ENCODE measurements at regions not wholly inside any gene's neighbourhood (a gene's known extent, or its start where the extent isn't known, plus 50 kb on each side); places are given as distances from the start of the nearest gene placed in this dataset.

DNA sequence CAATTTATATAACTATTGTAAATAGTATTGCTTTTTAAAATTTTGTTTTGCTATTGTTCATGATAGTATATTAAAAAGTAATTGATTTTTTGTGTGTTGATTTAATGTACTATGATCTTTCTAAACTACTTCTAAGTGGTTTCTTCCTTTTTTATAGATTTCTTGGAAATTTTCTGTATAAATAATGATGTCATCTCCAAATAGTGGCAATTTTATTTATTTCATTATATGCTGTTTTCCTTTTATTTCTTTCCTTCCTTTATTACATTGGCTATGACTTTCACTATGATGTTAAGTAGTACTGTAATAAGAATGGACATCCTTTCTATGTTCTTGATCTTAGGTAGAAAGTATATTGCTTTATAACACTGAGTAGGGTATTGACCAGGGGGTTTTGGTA, 451.5 kb upstream of the SPTLC3 start:
- H3K4me1 ChIP-seq (ENCODE audit: control insufficient read depth, extremely low read depth, insufficient read depth, low read length), result no peaks in the 10 kb centered on the region
- ChIA-PET POLR2A (no interaction called here), CTCF (no interaction called here)
- H2AFZ ChIP-seq (ENCODE audit: low read depth, low read length), result no peak overlapping the region
- H3K27me3 ChIP-seq (ENCODE audit: control insufficient read depth in 2 of 2, insufficient read depth in 2 of 2, low read length in 2 of 2), result no peaks in the 10 kb centered on the region
- BruUV-seq (replicated peaks), result no TSS peak
- no peak overlapping the region for H3K27ac ChIP-seq (ENCODE audit: insufficient read depth, low read depth, low read length)
- no peak for FAIRE-seq
- no peaks in the 10 kb centered on the region for H3K79me2 ChIP-seq (ENCODE audit: control insufficient read depth, insufficient read depth, low read length)
- H3K4me3 ChIP-seq (replicated peaks in 1 of 3; ENCODE audit: insufficient read depth in 1 of 3, low read depth in 1 of 3, low read length in 3 of 3), result no peak overlapping the region
- H3K36me3 ChIP-seq (ENCODE audit: control insufficient read depth in 2 of 2, extremely low read depth in 1 of 2, insufficient read depth in 2 of 2, low read length in 2 of 2), result no peaks in the 10 kb centered on the region
- dilution Hi-C loops (cut with MboI; ENCODE audit: extremely low pct_ligation_motif_present, low sequenced_read_pairs) (no loop called here), intact Hi-C loops (cut with micrococcal nuclease) (no loop called here)
- H3K9me1 ChIP-seq (replicated peaks; ENCODE audit: control insufficient read depth, extremely low read depth, insufficient read depth, low read length), result no peaks in the 10 kb centered on the region
- no peak for DNase-seq (ENCODE audit: low read depth, low spot score)
- no peaks in the 10 kb centered on the region for H4K20me1 ChIP-seq (replicated peaks; ENCODE audit: control insufficient read depth, extremely low read depth, insufficient read depth, low read length)
- no peak overlapping the region for H3K9ac ChIP-seq (replicated peaks; ENCODE audit: extremely low read depth, insufficient read depth, low read length)
- TF ChIP-seq EZH2 (IDR thresholded peaks at IDR 0.05; ENCODE audit: borderline replicate concordance, low read depth, low read length, severe bottlenecking) (no peak), JUN (IDR thresholded peaks at IDR 0.05; ENCODE audit: borderline replicate concordance, insufficient read depth, insufficient read length, low read depth) (no peak), POLR2AphosphoS5 (IDR thresholded peaks at IDR 0.05; ENCODE audit: insufficient read depth, low read depth, low read length) (no peak), POLR2A (IDR thresholded peaks at IDR 0.05; ENCODE audit: low read depth, low read length) (no peak), GATA2 (IDR thresholded peaks at IDR 0.05; ENCODE audit: insufficient read depth, insufficient read length, low read depth, low read length) (no peak), FOS (IDR thresholded peaks at IDR 0.05; ENCODE audit: borderline replicate concordance, insufficient read depth, low read length) (no peak)
- TF ChIP-seq, protein P1, sequence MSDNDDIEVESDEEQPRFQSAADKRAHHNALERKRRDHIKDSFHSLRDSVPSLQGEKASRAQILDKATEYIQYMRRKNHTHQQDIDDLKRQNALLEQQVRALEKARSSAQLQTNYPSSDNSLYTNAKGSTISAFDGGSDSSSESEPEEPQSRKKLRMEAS (IDR thresholded peaks at IDR 0.05; ENCODE audit: insufficient read depth, insufficient read length), result no peak
- no peak overlapping the region for H3K4me2 ChIP-seq (ENCODE audit: insufficient read depth, low read length)
- H3K9me3 ChIP-seq (replicated peaks; ENCODE audit: control insufficient read depth, insufficient read depth, low read length), result no peaks in the 10 kb centered on the region

DNA sequence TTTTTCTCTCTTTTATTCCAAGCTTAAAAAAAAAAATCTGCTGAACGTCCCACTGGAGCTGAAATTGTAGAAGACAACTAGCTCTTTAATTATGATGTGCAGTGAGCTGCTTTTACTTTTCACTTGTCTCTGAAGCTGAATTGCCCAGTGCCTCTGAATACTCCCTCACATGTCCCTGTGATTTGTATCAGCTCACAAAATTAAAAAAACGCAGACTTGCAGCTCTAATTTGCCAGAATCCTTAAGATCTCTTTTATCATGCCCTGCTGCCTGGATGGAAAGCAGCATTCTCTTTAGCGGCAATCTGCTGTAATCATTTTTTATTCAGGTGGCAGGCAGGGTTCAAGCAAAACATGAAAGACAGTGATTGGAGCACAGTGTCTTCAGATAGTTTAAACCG, 443.8 kb upstream of the SPTLC3 start:
- Histone ChIP-seq H2AFZ (ENCODE audit: low read depth, low read length) (no peak overlapping the region), H3K79me2 (ENCODE audit: control insufficient read depth, insufficient read depth, low read length) (no peaks in the 10 kb centered on the region), H3K36me3 (ENCODE audit: control insufficient read depth in 2 of 2, extremely low read depth in 1 of 2, insufficient read depth in 2 of 2, low read length in 2 of 2) (no peaks in the 10 kb centered on the region), H3K9me3 (replicated peaks; ENCODE audit: control insufficient read depth, insufficient read depth, low read length) (no peaks in the 10 kb centered on the region), H3K27me3 (ENCODE audit: control insufficient read depth in 2 of 2, insufficient read depth in 2 of 2, low read length in 2 of 2) (no peaks in the 10 kb centered on the region), H3K27ac (ENCODE audit: insufficient read depth, low read depth, low read length) (no peak overlapping the region), H3K9me1 (replicated peaks; ENCODE audit: control insufficient read depth, extremely low read depth, insufficient read depth, low read length) (no peaks in the 10 kb centered on the region), H3K4me1 (ENCODE audit: control insufficient read depth, extremely low read depth, insufficient read depth, low read length) (no peaks in the 10 kb centered on the region), H4K20me1 (replicated peaks; ENCODE audit: control insufficient read depth, extremely low read depth, insufficient read depth, low read length) (no peaks in the 10 kb centered on the region), H3K9ac (replicated peaks; ENCODE audit: extremely low read depth, insufficient read depth, low read length) (no peak overlapping the region), H3K4me2 (ENCODE audit: insufficient read depth, low read length) (no peak overlapping the region), H3K4me3 (replicated peaks in 1 of 3; ENCODE audit: insufficient read depth in 1 of 3, low read depth in 1 of 3, low read length in 3 of 3) (no peak overlapping the region)
- intact Hi-C loops (cut with micrococcal nuclease) (no loop called here), dilution Hi-C loops (cut with MboI; ENCODE audit: extremely low pct_ligation_motif_present, low sequenced_read_pairs) (no loop called here)
- FAIRE-seq (no peak), DNase-seq (ENCODE audit: low read depth, low spot score) (no peak)
- ChIA-PET POLR2A (no interaction called here), CTCF (interaction anchor here (0.9 kb wide), 1 partner anchor 10 kb away, joined by 3 read pairs; no protein-coding TSS in a partner anchor)
- BruUV-seq (replicated peaks), result no TSS peak
- TF ChIP-seq EZH2 (IDR thresholded peaks at IDR 0.05; ENCODE audit: borderline replicate concordance, low read depth, low read length, severe bottlenecking), result no peak
- no peak for TF ChIP-seq POLR2A (IDR thresholded peaks at IDR 0.05; ENCODE audit: low read depth, low read length)
- no peak for TF ChIP-seq GATA2 (IDR thresholded peaks at IDR 0.05; ENCODE audit: insufficient read depth, insufficient read length, low read depth, low read length)
- TF ChIP-seq, protein P1 (IDR thresholded peaks at IDR 0.05; ENCODE audit: insufficient read depth, insufficient read length), result no peak
- TF ChIP-seq FOS (IDR thresholded peaks at IDR 0.05; ENCODE audit: borderline replicate concordance, insufficient read depth, low read length), result no peak
- TF ChIP-seq, protein P2, sequence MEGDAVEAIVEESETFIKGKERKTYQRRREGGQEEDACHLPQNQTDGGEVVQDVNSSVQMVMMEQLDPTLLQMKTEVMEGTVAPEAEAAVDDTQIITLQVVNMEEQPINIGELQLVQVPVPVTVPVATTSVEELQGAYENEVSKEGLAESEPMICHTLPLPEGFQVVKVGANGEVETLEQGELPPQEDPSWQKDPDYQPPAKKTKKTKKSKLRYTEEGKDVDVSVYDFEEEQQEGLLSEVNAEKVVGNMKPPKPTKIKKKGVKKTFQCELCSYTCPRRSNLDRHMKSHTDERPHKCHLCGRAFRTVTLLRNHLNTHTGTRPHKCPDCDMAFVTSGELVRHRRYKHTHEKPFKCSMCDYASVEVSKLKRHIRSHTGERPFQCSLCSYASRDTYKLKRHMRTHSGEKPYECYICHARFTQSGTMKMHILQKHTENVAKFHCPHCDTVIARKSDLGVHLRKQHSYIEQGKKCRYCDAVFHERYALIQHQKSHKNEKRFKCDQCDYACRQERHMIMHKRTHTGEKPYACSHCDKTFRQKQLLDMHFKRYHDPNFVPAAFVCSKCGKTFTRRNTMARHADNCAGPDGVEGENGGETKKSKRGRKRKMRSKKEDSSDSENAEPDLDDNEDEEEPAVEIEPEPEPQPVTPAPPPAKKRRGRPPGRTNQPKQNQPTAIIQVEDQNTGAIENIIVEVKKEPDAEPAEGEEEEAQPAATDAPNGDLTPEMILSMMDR (IDR thresholded peaks at IDR 0.05; ENCODE audit: extremely low read depth in 1 of 2, insufficient read depth in 1 of 2, low read depth in 1 of 2, low read length in 2 of 2), result no peak
- TF ChIP-seq POLR2AphosphoS5 (IDR thresholded peaks at IDR 0.05; ENCODE audit: insufficient read depth, low read depth, low read length), result no peak
- no peak for TF ChIP-seq MYC (IDR thresholded peaks at IDR 0.05; ENCODE audit: low read depth, low read length)
- no peak for TF ChIP-seq JUN (IDR thresholded peaks at IDR 0.05; ENCODE audit: borderline replicate concordance, insufficient read depth, insufficient read length, low read depth)
